NB4 (cell line): ENCODE measurements at regions not wholly inside any gene's neighbourhood (a gene's known extent, or its start where the extent isn't known, plus 50 kb on each side); places are given as distances from the start of the nearest gene placed in this dataset.

Experiments
- DNase-seq: peaks from one replicate; pipeline ENCODE4 v3.0.0; 2010; ENCODE audit warnings: low read depth
- H3K4me3 ChIP-seq: one replicate; pipeline ENCODE4 v1.5.1; 2011; ENCODE audit warnings: mild to moderate bottlenecking, low read depth, low read length, moderate library complexity
- MYC ChIP-seq: IDR thresholded peaks from 2 replicates; pipeline ENCODE4 v1.6.1; 2011; ENCODE audit warnings: low read depth, low read length
- POLR2A ChIP-seq: IDR thresholded peaks from 2 replicates; pipeline ENCODE4 v1.6.1; 2011; ENCODE audit warnings: mild to moderate bottlenecking; ENCODE audit not compliant: insufficient read length; ENCODE audit errors: extremely low read depth
- TF ChIP-seq, protein P1 (sequence below): IDR thresholded peaks from one replicate; pipeline ENCODE4 v1.5.1; 2012; ENCODE audit warnings: low read depth, low read length
- TF ChIP-seq, protein P2 (sequence below): IDR thresholded peaks from 2 replicates; pipeline ENCODE4 v1.6.1; 2011; ENCODE audit warnings: low read depth, low read length

DNA sequence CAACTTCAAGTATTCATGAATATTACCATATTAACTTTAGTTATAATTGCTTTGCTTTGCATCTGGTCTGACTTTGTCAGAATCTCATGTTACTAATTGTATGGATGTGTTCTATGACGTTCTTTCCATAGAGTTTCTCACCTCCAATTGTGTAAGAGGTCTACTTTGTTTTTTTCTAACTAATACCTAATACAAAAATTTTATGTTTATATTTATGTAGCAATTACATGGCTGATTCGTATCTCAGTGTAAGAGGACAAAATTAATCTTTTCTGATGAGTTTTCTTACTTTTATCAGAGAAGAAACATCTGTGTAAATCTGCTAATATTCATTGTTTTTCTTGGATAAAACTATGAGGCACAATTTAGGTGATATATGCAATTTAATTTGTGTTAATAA, 224.8 kb upstream of the B3GALT2 start:
- H3K4me3 ChIP-seq, result no peak overlapping the region
- DNase-seq, result no peak
- TF ChIP-seq, protein P1, sequence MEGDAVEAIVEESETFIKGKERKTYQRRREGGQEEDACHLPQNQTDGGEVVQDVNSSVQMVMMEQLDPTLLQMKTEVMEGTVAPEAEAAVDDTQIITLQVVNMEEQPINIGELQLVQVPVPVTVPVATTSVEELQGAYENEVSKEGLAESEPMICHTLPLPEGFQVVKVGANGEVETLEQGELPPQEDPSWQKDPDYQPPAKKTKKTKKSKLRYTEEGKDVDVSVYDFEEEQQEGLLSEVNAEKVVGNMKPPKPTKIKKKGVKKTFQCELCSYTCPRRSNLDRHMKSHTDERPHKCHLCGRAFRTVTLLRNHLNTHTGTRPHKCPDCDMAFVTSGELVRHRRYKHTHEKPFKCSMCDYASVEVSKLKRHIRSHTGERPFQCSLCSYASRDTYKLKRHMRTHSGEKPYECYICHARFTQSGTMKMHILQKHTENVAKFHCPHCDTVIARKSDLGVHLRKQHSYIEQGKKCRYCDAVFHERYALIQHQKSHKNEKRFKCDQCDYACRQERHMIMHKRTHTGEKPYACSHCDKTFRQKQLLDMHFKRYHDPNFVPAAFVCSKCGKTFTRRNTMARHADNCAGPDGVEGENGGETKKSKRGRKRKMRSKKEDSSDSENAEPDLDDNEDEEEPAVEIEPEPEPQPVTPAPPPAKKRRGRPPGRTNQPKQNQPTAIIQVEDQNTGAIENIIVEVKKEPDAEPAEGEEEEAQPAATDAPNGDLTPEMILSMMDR, result no peak
- TF ChIP-seq, protein P2, sequence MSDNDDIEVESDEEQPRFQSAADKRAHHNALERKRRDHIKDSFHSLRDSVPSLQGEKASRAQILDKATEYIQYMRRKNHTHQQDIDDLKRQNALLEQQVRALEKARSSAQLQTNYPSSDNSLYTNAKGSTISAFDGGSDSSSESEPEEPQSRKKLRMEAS, result no peak
- TF ChIP-seq MYC (no peak), POLR2A (no peak)

DNA sequence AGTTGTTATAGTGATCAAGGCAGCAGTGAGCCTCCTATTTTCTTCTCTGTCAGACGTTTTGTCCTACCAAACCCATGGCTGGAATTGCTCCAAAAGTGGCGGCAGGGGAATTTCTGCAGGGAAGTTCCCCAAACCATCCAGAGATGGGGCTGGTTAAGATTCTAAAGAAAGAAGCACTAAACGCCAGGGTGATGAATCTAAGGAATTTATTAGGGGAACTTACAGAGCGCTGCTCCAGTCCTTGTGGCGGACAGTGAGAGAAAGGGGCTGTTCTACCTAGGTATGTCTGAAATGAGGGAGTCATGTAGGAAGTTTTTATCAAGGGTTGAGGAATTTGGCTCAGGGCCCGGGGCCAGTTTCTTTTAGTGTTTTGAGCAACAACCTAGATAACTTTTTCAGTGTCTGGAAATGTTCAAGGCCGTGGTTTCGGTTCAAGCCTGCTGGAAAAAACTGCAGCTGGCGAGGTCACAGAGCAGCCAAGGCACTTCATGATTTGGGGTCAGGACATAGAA, 222.4 kb upstream of the B3GALT2 start:
- no peak overlapping the region for H3K4me3 ChIP-seq
- DNase-seq, result no peak
- no peak for TF ChIP-seq MYC
- TF ChIP-seq, protein P2, result no peak
- TF ChIP-seq POLR2A, result no peak
- TF ChIP-seq, protein P1, result no peak

DNA sequence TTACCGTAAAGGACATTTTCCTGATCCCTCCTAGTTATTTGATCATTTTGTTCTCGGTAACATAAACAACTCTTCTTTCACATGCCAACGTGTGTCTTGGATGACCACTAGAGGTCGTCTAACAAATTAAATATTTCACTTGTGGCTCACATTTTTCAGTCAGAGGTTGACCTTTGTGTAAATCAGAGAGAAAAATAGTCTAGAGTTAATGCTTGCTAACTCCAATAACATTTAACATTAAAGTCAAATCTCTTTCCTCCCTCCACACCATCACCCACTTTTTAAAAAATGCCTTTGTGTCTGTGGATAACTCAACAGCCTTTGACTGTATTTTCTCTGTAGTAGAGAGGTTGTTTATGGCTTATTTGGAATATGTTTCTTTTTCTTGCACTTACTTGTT, 220.5 kb upstream of the B3GALT2 start:
- TF ChIP-seq, protein P1, result peak; percentile 47
- TF ChIP-seq MYC, result no peak
- no peak for TF ChIP-seq POLR2A
- TF ChIP-seq, protein P2, result no peak
- H3K4me3 ChIP-seq, result no peak overlapping the region
- DNase-seq, result peak; percentile 49

DNA sequence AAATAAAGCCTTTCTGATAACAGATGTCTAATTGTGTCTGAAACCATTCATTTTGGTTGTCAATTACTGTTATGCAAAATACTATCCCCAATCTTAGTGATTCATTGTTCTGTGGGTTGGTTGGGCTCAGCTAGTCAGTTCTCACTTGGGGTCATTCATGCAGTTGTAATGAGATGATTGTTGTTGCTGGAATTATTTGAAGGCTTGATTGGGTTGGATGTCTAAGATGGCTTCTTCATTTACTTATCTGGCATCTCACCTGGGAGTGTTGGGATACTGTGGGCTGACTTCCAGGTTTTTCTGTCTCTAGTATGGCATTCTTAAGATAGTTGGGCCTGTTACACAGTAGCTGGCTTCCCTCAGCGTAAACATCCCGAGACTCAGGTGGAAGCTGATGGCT, 217.8 kb upstream of the B3GALT2 start:
- no peak overlapping the region for H3K4me3 ChIP-seq
- TF ChIP-seq, protein P1, result no peak
- TF ChIP-seq, protein P2, result no peak
- TF ChIP-seq MYC, result no peak
- TF ChIP-seq POLR2A, result no peak
- DNase-seq, result no peak

DNA sequence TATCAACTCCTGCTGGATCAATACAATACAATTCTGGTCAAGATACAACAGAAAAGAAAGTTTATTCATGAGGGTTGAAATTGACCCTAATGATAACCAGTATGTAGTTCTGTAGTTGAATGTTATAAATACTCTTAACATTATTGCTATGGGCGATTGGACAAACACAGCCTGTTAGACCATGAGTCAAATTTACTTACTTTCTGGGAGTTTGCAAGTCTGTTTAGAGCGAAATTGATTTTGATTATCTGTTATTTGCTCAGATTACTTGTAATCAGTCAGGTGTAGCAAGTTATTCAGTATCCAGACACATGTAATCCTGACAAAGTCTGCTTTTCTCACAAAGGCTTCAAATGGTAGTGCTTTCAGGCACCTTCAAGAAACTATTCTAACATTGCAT, 216.6 kb upstream of the B3GALT2 start:
- no peak overlapping the region for H3K4me3 ChIP-seq
- no peak for DNase-seq
- TF ChIP-seq, protein P1, result no peak
- TF ChIP-seq MYC, result no peak
- no peak for TF ChIP-seq POLR2A
- TF ChIP-seq, protein P2, result no peak

DNA sequence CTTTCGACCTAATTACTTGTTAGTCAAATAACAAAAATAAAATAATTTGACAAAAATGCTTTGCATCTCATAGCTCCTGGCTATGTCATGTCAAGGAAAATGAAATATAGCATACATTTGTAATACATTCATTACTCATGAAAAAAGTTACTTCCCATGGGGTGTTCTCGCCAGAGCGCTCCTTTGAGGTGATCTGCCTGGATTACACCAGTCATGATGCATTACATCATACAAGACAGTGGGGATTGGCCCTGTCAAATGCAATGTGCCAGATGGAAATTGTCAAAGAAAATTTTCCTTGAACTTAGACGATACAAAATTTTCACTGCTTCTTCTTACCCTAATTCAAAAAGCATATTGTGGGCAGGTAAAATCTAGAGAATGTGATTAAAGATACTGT, 215.6 kb upstream of the B3GALT2 start:
- no peak for DNase-seq
- TF ChIP-seq, protein P2, result no peak
- TF ChIP-seq, protein P1, result no peak
- TF ChIP-seq MYC, result no peak
- no peak for TF ChIP-seq POLR2A
- H3K4me3 ChIP-seq, result no peak overlapping the region
